BJ (cell line): ENCODE measurements at regions not wholly inside any gene's neighbourhood (a gene's known extent, or its start where the extent isn't known, plus 50 kb on each side); places are given as distances from the start of the nearest gene placed in this dataset.
"Not testable (repeated sequence)": the region's sequence is repeated elsewhere in the genome, so short reads cannot be mapped to it uniquely, and the experiment has no call there.

Experiments
- CTCF ChIA-PET: fragments of 350-600 bp; formaldehyde crosslinking; extraction: SDS; loops from one replicate; lab custom pipeline; 2021; ENCODE audit warnings: antibody characterized with exemption, inconsistent platforms; lab: Yijun Ruan, JAX
- POLR2A ChIA-PET: fragments of 300-600 bp; sonication (Branson Sonifier 250); formaldehyde crosslinking; extraction: SDS; loops from one replicate; lab custom pipeline; 2021; ENCODE audit warnings: antibody characterized with exemption; lab: Charles Lee
- DNase-seq: peaks from one replicate; pipeline ENCODE4 v3.0.0-alpha.2; 2011; ENCODE audit warnings: low read depth
- H3K27me3 ChIP-seq: 2 replicates; pipeline ENCODE4 v1.6.0; 2011; ENCODE audit warnings: low read length; ENCODE audit not compliant: control insufficient read depth, insufficient read depth
- H3K36me3 ChIP-seq: 2 replicates; pipeline ENCODE4 v1.5.1; 2011; ENCODE audit warnings: low read length; ENCODE audit not compliant: control insufficient read depth, insufficient read depth
- H3K4me3 ChIP-seq: 2 replicates; pipeline ENCODE4 v1.5.1; 2011; ENCODE audit warnings: low read depth, mild to moderate bottlenecking, control low read depth, low read length
- TF ChIP-seq, protein P1 (sequence below): IDR thresholded peaks from 2 replicates; pipeline ENCODE4 v1.5.1; 2011; ENCODE audit warnings: low read depth, mild to moderate bottlenecking, control low read depth, inconsistent platforms, low read length, moderate library complexity; ENCODE audit not compliant: insufficient read depth

DNA sequence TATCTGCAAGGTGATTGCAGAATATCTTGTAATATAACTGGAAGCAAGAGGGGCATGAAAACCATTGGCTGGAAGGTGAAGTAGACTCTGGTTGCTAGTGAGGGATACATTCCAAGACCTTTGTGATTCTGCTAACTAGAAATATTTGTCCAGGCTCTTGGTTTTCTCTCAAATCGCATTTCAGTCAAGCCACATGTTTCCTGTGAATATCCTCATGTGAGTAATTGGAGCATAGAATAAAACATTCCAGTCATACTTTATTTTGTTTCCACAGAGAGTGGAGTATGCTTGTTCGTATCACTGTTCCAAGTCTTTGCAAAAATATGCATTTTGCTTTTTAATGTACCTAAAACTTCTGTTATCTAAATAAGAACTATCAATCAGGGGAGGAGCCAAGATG is 850.0 kb downstream of the EPHA3 start:
- no peaks in the 10 kb centered on the region for H3K27me3 ChIP-seq
- H3K4me3 ChIP-seq: no peak overlapping the region
- DNase-seq: no peak
- CTCF ChIA-PET: no interaction called here
- H3K36me3 ChIP-seq: no peaks in the 10 kb centered on the region
- POLR2A ChIA-PET: no interaction called here
- TF ChIP-seq, protein P1, sequence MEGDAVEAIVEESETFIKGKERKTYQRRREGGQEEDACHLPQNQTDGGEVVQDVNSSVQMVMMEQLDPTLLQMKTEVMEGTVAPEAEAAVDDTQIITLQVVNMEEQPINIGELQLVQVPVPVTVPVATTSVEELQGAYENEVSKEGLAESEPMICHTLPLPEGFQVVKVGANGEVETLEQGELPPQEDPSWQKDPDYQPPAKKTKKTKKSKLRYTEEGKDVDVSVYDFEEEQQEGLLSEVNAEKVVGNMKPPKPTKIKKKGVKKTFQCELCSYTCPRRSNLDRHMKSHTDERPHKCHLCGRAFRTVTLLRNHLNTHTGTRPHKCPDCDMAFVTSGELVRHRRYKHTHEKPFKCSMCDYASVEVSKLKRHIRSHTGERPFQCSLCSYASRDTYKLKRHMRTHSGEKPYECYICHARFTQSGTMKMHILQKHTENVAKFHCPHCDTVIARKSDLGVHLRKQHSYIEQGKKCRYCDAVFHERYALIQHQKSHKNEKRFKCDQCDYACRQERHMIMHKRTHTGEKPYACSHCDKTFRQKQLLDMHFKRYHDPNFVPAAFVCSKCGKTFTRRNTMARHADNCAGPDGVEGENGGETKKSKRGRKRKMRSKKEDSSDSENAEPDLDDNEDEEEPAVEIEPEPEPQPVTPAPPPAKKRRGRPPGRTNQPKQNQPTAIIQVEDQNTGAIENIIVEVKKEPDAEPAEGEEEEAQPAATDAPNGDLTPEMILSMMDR: no peak

DNA sequence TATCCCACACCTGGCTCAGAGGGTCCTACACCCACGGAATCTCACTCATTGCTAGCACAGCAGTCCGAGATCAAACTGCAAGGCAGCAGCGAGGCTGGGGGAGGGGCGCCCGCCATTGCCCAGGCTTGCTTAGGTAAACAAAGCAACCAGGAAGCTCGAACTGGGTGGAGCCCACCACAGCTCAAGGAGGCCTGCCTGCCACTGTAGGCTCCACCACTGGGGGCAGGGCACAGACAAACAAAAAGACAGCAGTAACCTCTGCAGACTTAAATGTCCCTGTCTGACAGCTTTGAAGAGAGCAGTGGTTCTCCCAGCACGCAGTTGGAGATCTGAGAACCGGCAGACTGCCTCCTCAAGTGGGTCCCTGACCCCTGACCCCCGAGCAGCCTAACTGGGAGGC is 850.7 kb downstream of the EPHA3 start:
- POLR2A ChIA-PET, H3K27me3 ChIP-seq, H3K4me3 ChIP-seq, DNase-seq, H3K36me3 ChIP-seq, CTCF ChIA-PET: not testable (repeated sequence)

DNA sequence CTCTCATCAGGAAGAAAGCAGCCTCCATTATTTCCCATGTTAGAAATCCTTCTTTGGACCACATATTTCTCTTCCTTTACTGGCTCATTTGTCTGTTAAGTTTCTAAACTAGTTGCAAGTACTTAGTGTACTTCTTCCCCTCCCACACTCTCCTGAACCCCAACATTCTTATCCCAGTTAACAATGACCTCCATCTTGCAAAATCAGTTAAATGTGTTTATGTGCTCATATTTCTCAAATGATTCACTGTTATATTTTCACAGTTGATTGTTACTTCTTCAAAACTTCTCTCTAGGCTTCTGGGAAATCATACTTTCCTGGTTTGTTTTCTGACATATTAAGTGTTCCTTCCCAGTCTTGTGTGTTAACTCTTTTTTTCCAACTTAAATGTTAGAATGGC is 856.9 kb downstream of the EPHA3 start:
- ChIA-PET CTCF (no interaction called here), POLR2A (no interaction called here)
- Histone ChIP-seq H3K4me3 (no peak overlapping the region), H3K27me3 (no peaks in the 10 kb centered on the region), H3K36me3 (no peaks in the 10 kb centered on the region)
- DNase-seq: no peak
- TF ChIP-seq, protein P1: no peak

DNA sequence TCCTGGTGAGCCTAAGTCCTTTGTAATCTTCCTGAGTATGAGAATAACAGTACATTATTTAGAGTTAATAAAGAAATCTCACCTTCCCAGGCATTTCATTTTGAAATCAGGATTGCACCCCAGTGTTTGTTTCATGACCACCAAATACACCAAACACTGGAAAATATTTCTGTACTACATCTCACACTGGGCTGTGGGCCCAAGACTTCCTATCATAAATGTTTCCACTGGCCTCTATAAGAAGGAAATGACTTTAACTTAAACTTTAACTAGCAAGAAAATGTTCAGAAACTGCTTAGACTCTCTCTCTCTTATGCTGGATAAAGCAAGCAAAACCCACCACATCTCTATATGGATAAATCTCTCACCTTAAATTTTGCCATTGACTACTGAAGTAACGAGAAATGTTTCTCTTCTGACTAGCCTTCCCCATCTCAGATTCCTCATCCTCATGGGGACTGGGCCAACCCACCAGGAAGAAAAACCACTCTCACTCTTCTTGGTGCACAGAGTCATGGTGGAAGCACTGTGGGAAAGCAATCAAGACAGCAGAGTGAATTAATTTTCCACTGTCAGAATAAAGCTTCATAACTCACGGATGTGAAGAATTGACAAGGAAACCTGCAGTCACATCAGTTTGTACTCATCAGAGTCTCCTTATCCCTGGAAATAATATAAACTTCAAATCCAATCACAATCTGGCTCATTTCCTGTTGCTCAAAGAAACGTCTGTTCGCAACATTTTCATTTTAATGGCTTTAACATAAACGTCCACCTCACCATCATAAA is 859.6 kb downstream of the EPHA3 start:
- ChIA-PET POLR2A (no interaction called here), CTCF (no interaction called here)

DNA sequence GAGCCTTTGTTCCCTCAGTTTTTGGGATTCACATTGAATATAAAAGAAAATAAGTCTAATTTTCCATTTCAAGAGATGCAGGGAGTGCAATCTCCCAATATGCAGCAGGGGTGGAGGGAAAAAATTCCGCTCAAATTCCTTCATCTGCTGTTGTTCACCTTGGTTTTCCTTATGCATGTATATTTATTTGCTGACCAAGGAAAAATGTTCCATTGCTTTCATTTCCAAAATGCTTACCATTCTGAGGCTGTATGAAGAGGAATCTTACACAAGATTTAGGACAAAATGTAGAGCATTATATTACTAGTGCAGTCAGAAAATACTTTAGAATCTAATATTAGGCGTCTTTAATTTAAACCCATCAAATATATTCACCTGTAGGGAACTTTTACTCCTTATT is 863.9 kb downstream of the EPHA3 start:
- H3K36me3 ChIP-seq: no peaks in the 10 kb centered on the region
- no peaks in the 10 kb centered on the region for H3K27me3 ChIP-seq
- POLR2A ChIA-PET: no interaction called here
- no peak for DNase-seq
- H3K4me3 ChIP-seq: no peak overlapping the region
- CTCF ChIA-PET: no interaction called here
- TF ChIP-seq, protein P1: no peak

More for the DNA sequence above, 859.6 kb downstream of the EPHA3 start:
- H3K4me3 ChIP-seq: no peak overlapping the region
- no peaks in the 10 kb centered on the region for H3K27me3 ChIP-seq
- no peaks in the 10 kb centered on the region for H3K36me3 ChIP-seq
- TF ChIP-seq, protein P1: no peak
- no peak for DNase-seq

DNA sequence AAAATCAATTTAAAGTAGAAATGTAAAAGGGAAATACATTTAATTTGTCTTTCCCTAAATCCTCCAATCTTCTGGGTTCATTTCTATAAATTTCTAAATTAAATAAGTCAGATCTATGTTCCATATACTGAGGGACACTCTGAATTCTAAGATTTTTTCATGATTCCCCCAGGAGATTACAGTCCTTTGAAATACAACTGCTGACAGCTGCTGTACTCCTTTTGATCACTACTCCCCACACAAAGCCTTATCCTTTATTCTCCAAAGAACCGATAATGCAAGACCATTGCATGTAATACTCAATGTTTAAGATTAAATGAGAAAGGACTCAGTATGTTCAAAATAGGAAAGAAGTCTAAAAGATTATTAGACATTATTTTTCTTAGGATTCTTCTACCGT is 865.7 kb downstream of the EPHA3 start:
- Histone ChIP-seq H3K4me3 (no peak overlapping the region), H3K27me3 (no peaks in the 10 kb centered on the region), H3K36me3 (no peaks in the 10 kb centered on the region)
- ChIA-PET POLR2A (no interaction called here), CTCF (no interaction called here)
- DNase-seq: no peak
- TF ChIP-seq, protein P1: no peak
